RPMI8226 (cell line): ENCODE measurements at regions not wholly inside any gene's neighbourhood (a gene's known extent, or its start where the extent isn't known, plus 50 kb on each side); places are given as distances from the start of the nearest gene placed in this dataset.

Experiments
- DNase-seq: peaks from one replicate; pipeline ENCODE4 v3.0.0-alpha.2; 2015

DNA sequence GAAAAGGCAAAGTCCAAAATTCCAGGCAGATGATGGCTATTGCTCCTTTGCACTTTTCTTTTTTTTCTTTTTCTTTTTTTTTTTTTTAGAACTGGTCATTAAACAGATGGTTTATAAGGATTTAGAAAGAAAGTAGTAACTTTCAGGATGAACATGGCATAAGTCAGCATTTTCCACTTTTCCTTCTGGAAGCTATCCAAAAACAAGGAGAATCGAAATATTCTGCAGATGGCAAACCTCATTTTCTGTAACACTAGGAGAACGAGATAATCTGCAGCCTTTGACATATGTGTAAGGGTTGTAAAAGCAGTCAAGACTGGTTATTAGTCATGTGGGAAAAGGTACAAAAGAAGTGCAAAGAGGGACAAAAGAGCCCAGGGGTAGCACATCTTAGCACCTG, 69.1 kb upstream of the PUM3 start:
- DNase-seq, result no peak

DNA sequence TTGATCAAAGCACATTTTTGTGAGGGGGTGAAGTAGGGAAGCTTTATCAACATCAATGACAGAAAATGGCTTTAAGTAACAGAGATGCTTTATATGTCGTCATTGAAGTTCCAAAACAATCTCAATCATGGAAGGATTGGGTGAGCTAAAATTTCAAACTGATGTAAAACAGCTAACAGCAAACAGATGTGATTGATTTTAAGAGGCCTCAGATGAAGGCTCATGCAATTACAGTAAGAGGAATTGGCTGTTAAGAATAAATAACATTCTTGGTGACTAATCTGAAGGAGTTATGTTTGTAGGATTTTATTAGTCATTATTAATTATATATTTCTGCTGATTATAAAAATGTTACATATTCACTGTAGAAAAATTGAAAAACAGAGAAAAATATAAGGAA, 63.5 kb upstream of the PUM3 start:
- DNase-seq, result no peak

DNA sequence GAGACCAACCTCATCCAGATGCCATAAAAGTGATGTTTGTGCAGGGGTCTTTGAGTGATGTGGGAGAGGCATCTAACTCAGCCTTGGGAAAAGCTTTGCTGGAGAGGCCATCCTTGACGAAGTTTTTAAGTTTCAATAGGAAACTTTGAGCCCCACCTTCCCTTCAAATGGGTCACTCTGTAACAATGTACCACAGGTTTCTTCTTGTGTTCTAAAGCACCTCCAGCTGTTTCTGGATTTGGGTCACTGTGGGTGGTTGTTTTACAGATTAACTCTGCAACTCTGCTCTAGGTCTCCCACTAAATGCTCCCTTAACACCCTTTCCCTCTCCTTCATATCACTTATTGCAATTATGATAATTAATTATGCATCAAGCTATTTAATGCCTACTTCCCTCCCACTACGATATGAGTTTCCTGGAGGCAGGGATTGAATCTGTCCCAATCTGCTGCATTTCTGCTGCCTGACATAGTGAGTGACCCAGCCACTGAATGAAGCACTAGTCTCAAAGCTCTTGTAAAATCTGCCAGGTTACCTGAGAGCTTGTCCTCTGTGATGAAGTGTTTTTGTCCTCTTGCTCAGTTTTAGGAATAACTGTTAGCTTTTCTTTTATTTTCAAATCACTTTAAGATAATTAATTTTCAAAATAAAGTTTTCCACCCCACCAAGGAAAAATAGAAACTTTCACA, 60.5 kb upstream of the PUM3 start:
- no peak for DNase-seq
